Progenitor cell of endocrine pancreas (in vitro differentiated cells): ENCODE measurements at regions not wholly inside any gene's neighbourhood (a gene's known extent, or its start where the extent isn't known, plus 50 kb on each side); places are given as distances from the start of the nearest gene placed in this dataset.

ENCODE experiments used
- DNase-seq: peaks from one replicate; pipeline ENCODE4 v3.0.0; 2021; ENCODE audit warnings: low spot score; ENCODE audit not compliant: unreplicated experiment
- H3K27ac Mint-ChIP-seq: 2 replicates; pipeline ENCODE4 v1.8.0; 2021; ENCODE audit warnings: mild to moderate bottlenecking, moderate library complexity, mixed read lengths
- H3K27me3 Mint-ChIP-seq: 2 replicates; pipeline ENCODE4 v1.8.0; 2021; ENCODE audit warnings: mixed read lengths
- H3K36me3 Mint-ChIP-seq: 2 replicates; pipeline ENCODE4 v1.8.0; 2022; ENCODE audit warnings: mixed read lengths; ENCODE audit not compliant: insufficient read depth
- H3K4me1 Mint-ChIP-seq: 2 replicates; pipeline ENCODE4 v1.8.0; 2021; ENCODE audit warnings: low read depth, mixed read lengths
- H3K4me3 Mint-ChIP-seq: 2 replicates; pipeline ENCODE4 v1.8.0; 2021; ENCODE audit warnings: low read depth, mild to moderate bottlenecking, moderate library complexity, mixed read lengths
- H3K9me3 Mint-ChIP-seq: 2 replicates; pipeline ENCODE4 v1.8.0; 2021; ENCODE audit warnings: low read depth, mixed read lengths
- TF ChIP-seq, protein P1 (sequence below): fragments of 200-600 bp; sonication (generic); IDR thresholded peaks from one replicate; pipeline ENCODE4 v1.5.0; 2021; ENCODE audit warnings: antibody characterized with exemption, mild to moderate bottlenecking; ENCODE audit not compliant: unreplicated experiment

DNA sequence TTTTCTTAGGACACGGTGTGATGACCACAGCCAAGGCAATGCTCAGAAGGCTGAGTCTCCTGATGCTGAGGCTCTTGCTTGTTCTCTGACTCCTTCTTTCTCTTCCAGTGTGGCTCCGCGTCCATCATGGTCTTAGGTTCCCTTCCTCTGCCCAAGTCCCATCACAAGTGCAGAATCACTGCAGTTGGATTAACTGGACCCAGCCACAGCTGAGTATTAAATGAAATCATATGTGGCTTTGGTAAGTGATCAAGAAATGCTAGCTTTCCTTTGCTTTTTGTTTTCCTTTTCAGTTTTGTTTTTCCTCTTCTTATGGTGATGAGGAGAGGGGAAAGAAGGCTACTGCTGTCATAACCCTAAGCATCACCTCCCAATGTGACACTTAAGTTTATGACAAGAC is 375.8 kb downstream of the INSIG2 start:
- no peak for DNase-seq
- Mint-ChIP-seq H3K4me3 (no peak overlapping the region), H3K27me3 (peaks cover 45% of the 10 kb centered on the region), H3K9me3 (no peaks in the 10 kb centered on the region), H3K36me3 (no peaks in the 10 kb centered on the region), H3K27ac (no peak overlapping the region), H3K4me1 (no peaks in the 10 kb centered on the region)
- TF ChIP-seq, protein P1, sequence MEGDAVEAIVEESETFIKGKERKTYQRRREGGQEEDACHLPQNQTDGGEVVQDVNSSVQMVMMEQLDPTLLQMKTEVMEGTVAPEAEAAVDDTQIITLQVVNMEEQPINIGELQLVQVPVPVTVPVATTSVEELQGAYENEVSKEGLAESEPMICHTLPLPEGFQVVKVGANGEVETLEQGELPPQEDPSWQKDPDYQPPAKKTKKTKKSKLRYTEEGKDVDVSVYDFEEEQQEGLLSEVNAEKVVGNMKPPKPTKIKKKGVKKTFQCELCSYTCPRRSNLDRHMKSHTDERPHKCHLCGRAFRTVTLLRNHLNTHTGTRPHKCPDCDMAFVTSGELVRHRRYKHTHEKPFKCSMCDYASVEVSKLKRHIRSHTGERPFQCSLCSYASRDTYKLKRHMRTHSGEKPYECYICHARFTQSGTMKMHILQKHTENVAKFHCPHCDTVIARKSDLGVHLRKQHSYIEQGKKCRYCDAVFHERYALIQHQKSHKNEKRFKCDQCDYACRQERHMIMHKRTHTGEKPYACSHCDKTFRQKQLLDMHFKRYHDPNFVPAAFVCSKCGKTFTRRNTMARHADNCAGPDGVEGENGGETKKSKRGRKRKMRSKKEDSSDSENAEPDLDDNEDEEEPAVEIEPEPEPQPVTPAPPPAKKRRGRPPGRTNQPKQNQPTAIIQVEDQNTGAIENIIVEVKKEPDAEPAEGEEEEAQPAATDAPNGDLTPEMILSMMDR, result no peak

DNA sequence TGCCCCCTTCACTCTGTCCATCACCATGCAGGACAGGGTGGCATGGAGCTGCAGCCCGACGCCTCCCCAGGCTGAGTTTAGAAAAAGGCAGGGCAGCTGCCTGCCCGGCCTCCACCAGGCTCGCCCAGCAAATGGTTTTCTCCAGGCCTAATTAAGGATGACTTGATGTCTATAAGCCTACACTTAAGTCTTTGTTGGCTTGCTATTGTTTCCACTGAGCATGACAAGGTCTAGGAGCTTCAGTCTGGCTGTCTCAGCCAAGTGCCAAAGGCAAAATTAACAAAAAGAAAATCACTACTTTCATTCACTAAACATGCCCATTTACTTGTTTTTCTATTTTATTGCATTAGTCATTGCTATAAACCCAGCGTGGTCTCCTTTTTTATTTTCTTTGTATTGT is 372.2 kb downstream of the INSIG2 start:
- Mint-ChIP-seq H3K4me3 (no peak overlapping the region), H3K4me1 (no peaks in the 10 kb centered on the region), H3K27ac (no peak overlapping the region), H3K27me3 (peaks cover 50% of the 10 kb centered on the region), H3K36me3 (no peaks in the 10 kb centered on the region), H3K9me3 (no peaks in the 10 kb centered on the region)
- TF ChIP-seq, protein P1, result no peak
- DNase-seq, result no peak

DNA sequence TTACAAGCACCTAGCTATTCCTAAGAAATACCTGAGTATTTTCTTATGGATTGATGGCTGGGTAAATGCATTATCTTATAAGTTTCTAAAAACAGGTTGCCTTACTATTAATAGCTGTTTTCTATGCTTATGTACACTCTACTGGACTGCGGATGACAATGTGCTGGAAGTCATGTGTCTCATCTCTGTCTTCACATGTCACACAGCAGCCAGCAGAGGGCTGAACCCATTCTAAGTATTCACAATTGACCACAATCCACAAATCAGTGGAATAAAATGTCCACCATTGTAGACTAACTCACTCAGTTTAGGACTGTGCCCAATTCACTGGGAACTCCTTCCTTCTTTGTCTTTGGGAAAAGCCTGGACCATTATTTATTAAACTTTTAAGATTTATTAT is 371.2 kb downstream of the INSIG2 start:
- DNase-seq, result no peak
- Mint-ChIP-seq H3K4me3 (no peak overlapping the region), H3K9me3 (no peaks in the 10 kb centered on the region), H3K36me3 (no peaks in the 10 kb centered on the region), H3K27ac (no peak overlapping the region), H3K27me3 (peaks cover 47% of the 10 kb centered on the region), H3K4me1 (no peaks in the 10 kb centered on the region)
- TF ChIP-seq, protein P1, result no peak

DNA sequence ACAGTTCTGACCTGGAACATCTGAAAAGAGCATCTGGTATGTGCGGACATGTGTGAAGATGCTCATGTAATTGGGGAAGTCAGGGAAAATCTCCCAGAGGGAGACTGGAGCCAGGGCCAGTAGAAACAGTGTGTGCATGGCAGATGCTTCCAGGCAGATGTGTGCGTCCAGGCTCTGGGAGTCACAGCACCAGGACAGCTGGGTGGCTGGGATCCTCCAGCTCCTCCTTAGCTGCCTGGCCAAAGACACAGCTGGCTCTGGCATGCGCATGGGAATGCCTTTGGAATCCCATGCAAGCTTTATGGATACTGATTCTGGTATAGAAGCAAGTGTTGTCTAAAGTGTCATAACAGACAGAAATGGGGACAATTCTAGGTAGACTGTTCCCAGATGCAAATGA is 369.7 kb downstream of the INSIG2 start:
- Mint-ChIP-seq H3K27ac (no peak overlapping the region), H3K27me3 (peaks cover 48% of the 10 kb centered on the region), H3K9me3 (no peaks in the 10 kb centered on the region), H3K4me3 (no peak overlapping the region), H3K36me3 (no peaks in the 10 kb centered on the region), H3K4me1 (no peaks in the 10 kb centered on the region)
- DNase-seq, result no peak
- TF ChIP-seq, protein P1, result no peak

DNA sequence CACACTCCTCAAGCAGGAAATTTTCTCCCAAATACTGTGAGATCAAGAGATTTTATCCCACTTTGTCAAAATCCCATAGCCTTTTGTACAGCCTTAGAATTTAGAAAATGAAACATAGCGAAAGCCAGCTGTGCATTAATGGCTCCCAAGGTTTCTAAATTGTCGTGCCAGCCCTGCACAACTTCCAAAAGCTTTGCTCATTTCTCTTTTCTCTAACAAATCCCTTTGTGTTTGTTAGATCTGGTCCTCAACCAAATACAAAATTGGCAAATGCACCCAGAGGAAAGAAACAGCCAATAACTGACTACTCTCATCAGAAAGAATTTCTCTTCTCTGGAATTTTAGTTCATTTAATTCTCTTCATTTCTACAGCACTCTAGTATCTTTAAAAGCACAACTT is 361.1 kb downstream of the INSIG2 start:
- no peaks in the 10 kb centered on the region for H3K9me3 Mint-ChIP-seq
- no peak overlapping the region for H3K27ac Mint-ChIP-seq
- no peak for DNase-seq
- H3K36me3 Mint-ChIP-seq, result no peaks in the 10 kb centered on the region
- H3K4me3 Mint-ChIP-seq, result no peak overlapping the region
- TF ChIP-seq, protein P1, result no peak
- H3K4me1 Mint-ChIP-seq, result no peaks in the 10 kb centered on the region
- H3K27me3 Mint-ChIP-seq, result peaks cover 28% of the 10 kb centered on the region
